Hepatocyte (in vitro differentiated cells): ENCODE measurements at regions not wholly inside any gene's neighbourhood (a gene's known extent, or its start where the extent isn't known, plus 50 kb on each side); places are given as distances from the start of the nearest gene placed in this dataset.

Experiments used
- DNase-seq: peaks from one replicate; pipeline ENCODE4 v3.0.0-alpha.2; 2016; ENCODE audit warnings: low spot score
- H2AFZ ChIP-seq: fragments of 200-600 bp; sonication (generic); 2 replicates; pipeline ENCODE4 v1.6.0; 2016; ENCODE audit warnings: antibody characterized with exemption, mild to moderate bottlenecking
- H3K27ac ChIP-seq: fragments of 200-600 bp; sonication (generic); 2 replicates; pipeline ENCODE4 v1.5.1; 2016; ENCODE audit warnings: mild to moderate bottlenecking
- H3K27me3 ChIP-seq: fragments of 200-600 bp; sonication (generic); 2 replicates; pipeline ENCODE4 v1.6.1; 2016
- H3K36me3 ChIP-seq: fragments of 200-600 bp; sonication (generic); replicated peaks from 2 replicates; pipeline ENCODE4 v1.5.1; 2016; ENCODE audit warnings: low read depth; ENCODE audit not compliant: insufficient read depth
- H3K4me1 ChIP-seq: fragments of 200-600 bp; sonication (generic); 2 replicates; pipeline ENCODE4 v1.5.1; 2016; ENCODE audit warnings: mild to moderate bottlenecking, moderate library complexity; ENCODE audit not compliant: insufficient read depth
- H3K4me2 ChIP-seq: fragments of 200-600 bp; sonication (generic); 2 replicates; pipeline ENCODE4 v1.6.0; 2016
- H3K4me3 ChIP-seq: fragments of 200-600 bp; sonication (generic); 2 replicates; pipeline ENCODE4 v1.5.1; 2016; ENCODE audit warnings: mild to moderate bottlenecking
- H3K79me2 ChIP-seq: fragments of 200-600 bp; sonication (generic); 2 replicates; pipeline ENCODE4 v1.6.0; 2017; ENCODE audit warnings: mild to moderate bottlenecking
- H3K9me2 ChIP-seq: fragments of 200-600 bp; sonication (generic); replicated peaks from 2 replicates; pipeline ENCODE4 v1.6.0; 2017; ENCODE audit warnings: mild to moderate bottlenecking; ENCODE audit not compliant: insufficient read depth
- H3K9me3 ChIP-seq: fragments of 200-600 bp; sonication (generic); 2 replicates; pipeline ENCODE4 v1.5.1; 2016; ENCODE audit warnings: low read depth, mild to moderate bottlenecking
- H4K20me1 ChIP-seq: fragments of 200-600 bp; sonication (generic); 2 replicates; pipeline ENCODE4 v1.6.0; 2016; ENCODE audit warnings: mild to moderate bottlenecking; ENCODE audit not compliant: insufficient read depth, poor library complexity, severe bottlenecking
- EZH2 ChIP-seq: fragments of 200-600 bp; sonication (generic); IDR thresholded peaks from 2 replicates; pipeline ENCODE4 v1.6.1; 2016; ENCODE audit warnings: antibody characterized with exemption, mild to moderate bottlenecking, borderline replicate concordance
- EZH2phosphoT487 ChIP-seq: fragments of 200-600 bp; sonication (generic); IDR thresholded peaks from one replicate; pipeline ENCODE4 v1.6.1; 2018; ENCODE audit warnings: antibody characterized with exemption, mild to moderate bottlenecking, low read depth, moderate library complexity; ENCODE audit not compliant: unreplicated experiment, severe bottlenecking
- WGBS: methylation state at CpG from one replicate; pipeline ENCODE4 v1.1.6; 2016; ENCODE audit warnings: low lambda C conversion rate; ENCODE audit errors: missing lambda C conversion rate; 5-methylcytosine and 5-hydroxymethylcytosine counted together
- TF ChIP-seq, protein P1 (sequence below): fragments of 200-600 bp; sonication (generic); IDR thresholded peaks from 2 replicates; pipeline ENCODE4 v1.5.1; 2016; ENCODE audit warnings: antibody characterized with exemption, mild to moderate bottlenecking; ENCODE audit not compliant: poor library complexity

DNA sequence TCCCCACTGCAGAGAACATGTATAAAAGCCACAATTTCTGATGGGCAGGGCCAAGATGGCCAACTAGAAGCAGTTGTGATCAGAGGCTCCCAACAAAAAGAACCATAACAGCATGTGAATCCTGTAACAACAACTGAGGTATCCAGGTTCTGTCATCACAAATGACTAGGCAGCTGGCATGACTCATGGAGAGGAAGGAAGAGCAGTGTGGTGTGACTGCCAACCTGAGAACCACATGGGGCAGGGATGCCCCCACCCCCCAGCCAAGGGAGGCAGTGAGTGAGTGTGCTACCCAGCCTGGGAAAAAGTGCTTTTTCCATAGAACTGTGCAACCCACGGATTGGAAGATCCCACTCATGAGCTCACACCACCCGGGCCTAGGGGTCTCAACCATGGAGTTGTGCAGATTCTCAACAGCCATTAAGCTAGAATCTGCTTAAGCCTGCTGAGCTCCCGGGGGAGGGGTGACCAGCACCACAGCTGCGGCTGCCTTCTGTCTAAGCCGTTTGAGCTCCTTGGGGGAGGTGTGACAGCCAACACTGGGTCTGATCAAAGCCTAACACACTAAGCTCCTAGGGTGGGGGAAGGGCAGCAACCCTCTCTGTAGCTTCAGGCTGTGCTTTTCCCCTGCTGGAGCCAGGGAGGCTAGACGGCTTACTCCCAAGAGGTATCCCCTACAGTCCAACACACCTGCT lies 80.1 kb upstream of the DMAC1 start:
- no peaks in the 10 kb centered on the region for H3K27me3 ChIP-seq
- H3K4me2 ChIP-seq = no peak overlapping the region
- H3K4me3 ChIP-seq = no peak overlapping the region
- DNase-seq = no peak
- TF ChIP-seq EZH2phosphoT487 (no peak), EZH2 (no peak)
- TF ChIP-seq, protein P1, sequence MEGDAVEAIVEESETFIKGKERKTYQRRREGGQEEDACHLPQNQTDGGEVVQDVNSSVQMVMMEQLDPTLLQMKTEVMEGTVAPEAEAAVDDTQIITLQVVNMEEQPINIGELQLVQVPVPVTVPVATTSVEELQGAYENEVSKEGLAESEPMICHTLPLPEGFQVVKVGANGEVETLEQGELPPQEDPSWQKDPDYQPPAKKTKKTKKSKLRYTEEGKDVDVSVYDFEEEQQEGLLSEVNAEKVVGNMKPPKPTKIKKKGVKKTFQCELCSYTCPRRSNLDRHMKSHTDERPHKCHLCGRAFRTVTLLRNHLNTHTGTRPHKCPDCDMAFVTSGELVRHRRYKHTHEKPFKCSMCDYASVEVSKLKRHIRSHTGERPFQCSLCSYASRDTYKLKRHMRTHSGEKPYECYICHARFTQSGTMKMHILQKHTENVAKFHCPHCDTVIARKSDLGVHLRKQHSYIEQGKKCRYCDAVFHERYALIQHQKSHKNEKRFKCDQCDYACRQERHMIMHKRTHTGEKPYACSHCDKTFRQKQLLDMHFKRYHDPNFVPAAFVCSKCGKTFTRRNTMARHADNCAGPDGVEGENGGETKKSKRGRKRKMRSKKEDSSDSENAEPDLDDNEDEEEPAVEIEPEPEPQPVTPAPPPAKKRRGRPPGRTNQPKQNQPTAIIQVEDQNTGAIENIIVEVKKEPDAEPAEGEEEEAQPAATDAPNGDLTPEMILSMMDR = no peak
- H3K36me3 ChIP-seq = no peaks in the 10 kb centered on the region
- 23% methylated on average over 6 of the region's 6 CpGs for WGBS
- H3K27ac ChIP-seq = no peak overlapping the region
- H3K4me1 ChIP-seq = no peaks in the 10 kb centered on the region
- no peaks in the 10 kb centered on the region for H4K20me1 ChIP-seq
- no peaks in the 10 kb centered on the region for H3K79me2 ChIP-seq
- H2AFZ ChIP-seq = no peak overlapping the region
- H3K9me2 ChIP-seq = no peaks in the 10 kb centered on the region
- H3K9me3 ChIP-seq = no peaks in the 10 kb centered on the region

DNA sequence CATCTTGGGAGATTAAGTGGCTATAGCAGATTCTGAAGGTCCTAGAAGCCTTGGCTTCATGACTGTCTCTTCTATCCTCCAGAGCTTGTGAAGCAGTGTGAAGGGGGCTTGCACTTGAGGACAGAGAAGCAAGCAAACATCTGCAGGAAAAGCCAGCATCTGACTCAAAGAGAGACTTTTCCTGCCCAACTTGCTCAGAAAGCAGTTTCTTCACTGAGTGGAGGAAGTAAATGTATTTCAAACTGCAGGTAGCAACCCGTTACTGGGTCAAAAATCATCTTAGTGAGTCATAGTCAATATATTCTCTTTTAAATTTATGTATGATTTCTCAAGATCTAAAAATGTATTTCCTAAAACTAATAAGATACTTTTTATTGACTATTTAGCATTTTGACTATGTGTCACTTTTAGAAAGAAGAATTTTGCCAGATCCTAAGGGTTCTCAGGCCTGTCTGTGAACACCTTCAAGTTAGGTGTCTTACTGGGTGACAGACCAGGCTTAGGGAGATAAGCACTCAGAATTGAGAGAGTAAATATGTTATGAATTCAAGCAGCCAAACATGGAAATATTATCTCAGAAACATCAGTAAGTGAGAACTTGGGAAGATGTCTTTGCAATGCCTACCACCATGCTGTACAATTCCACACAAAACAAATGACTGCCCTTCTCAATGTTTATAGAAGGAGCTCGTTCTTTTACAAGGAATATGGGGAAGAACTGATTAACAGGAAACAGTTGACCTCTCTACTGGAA lies 72.6 kb upstream of the DMAC1 start:
- Histone ChIP-seq H3K27ac (no peak overlapping the region), H3K36me3 (no peaks in the 10 kb centered on the region), H3K27me3 (no peaks in the 10 kb centered on the region), H2AFZ (no peak overlapping the region), H3K4me3 (no peak overlapping the region), H4K20me1 (no peaks in the 10 kb centered on the region), H3K4me2 (no peak overlapping the region), H3K9me3 (no peaks in the 10 kb centered on the region), H3K4me1 (no peaks in the 10 kb centered on the region), H3K79me2 (no peaks in the 10 kb centered on the region), H3K9me2 (no peaks in the 10 kb centered on the region)
- no peak for DNase-seq
- WGBS = 70% methylated on average over 2 of the region's 2 CpGs
- TF ChIP-seq EZH2phosphoT487 (no peak), EZH2 (no peak)
- TF ChIP-seq, protein P1 = no peak

DNA sequence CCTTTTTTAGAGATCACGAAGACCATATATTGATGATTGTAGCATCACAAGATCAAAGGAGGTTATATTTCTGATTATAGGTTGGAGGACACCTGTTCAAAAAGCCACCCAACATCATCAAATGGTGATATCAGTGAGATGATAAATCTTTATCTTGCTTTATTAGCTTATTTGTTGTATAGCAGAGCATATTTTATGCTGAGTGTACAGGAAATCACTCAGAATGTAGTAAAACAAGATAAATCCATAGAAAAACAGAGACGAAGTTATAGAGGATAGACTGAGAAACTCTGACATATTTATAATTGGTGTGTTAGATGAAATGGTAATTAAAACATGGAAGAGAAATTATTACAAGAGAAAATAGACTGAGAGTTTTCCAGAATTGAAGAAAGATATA lies 69.8 kb upstream of the DMAC1 start:
- Histone ChIP-seq H4K20me1 (no peaks in the 10 kb centered on the region), H3K4me1 (no peaks in the 10 kb centered on the region), H2AFZ (no peak overlapping the region), H3K27me3 (no peaks in the 10 kb centered on the region), H3K4me2 (no peak overlapping the region), H3K9me3 (no peaks in the 10 kb centered on the region), H3K79me2 (no peaks in the 10 kb centered on the region), H3K27ac (no peak overlapping the region), H3K9me2 (no peaks in the 10 kb centered on the region), H3K36me3 (no peaks in the 10 kb centered on the region), H3K4me3 (no peak overlapping the region)
- WGBS = 90% methylated on average over 2 of the region's 2 CpGs
- TF ChIP-seq, protein P1 = no peak
- TF ChIP-seq EZH2phosphoT487 = no peak
- TF ChIP-seq EZH2 = no peak
- DNase-seq = no peak
